Amniotic epithelial cell (primary cell): ENCODE measurements at regions not wholly inside any gene's neighbourhood (a gene's known extent, or its start where the extent isn't known, plus 50 kb on each side); places are given as distances from the start of the nearest gene placed in this dataset.
"Not testable (repeated sequence)": the region's sequence is repeated elsewhere in the genome, so short reads cannot be mapped to it uniquely, and the experiment has no call there.

Source experiments
- DNase-seq: peaks from one replicate; pipeline ENCODE4 v3.0.0-alpha.2; 2010; ENCODE audit warnings: low read depth

GRCh38 chr2:23027396-23027795, 357.6 kb upstream of the KLHL29 start:
- no peak for DNase-seq

DNA sequence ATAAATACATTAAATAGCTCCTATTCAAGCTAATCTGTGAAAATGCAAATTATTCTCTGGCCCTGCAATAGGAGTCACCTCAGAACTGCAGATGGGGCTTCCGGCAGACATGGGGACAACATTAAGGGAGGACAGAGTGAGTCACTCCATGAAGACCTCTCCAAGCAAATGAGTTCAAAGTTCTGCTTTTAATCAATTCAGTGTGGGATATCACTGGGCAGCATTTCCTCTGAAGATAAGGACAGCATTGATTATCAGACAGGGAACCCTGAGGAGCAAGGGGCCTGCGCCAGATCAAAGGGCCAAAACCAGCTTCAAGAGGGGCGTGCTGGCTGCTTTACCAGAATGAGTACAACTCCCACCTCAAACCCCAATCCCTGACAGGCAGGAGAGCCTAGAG, 356.9 kb upstream of the KLHL29 start:
- DNase-seq, result no peak

GRCh38 chr2:23029111-23029510, 355.9 kb upstream of the KLHL29 start:
- DNase-seq, result no peak

GRCh38 chr2:23029951-23030350, 355.0 kb upstream of the KLHL29 start:
- DNase-seq, result no peak

DNA sequence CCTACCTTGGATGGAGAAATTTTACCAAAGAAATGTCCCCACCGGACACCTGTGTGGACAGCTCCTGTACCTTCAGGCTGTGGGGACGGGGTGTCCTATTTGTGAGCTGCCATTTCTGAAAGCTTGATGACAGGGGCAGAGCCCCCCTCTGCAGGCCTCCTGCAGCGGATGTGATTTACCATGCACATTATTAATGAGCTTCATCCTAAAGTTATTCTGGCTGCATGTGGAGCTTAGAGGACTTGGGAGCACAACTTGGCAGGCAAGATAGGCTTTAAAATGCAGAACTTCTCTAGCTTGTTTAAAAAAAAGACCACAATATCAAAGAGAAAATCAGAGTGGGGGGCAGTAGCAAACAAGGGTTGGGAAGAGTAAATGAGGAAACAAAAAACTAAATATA, 350.0 kb upstream of the KLHL29 start:
- DNase-seq, result no peak

GRCh38 chr2:23036629-23037028, 348.4 kb upstream of the KLHL29 start:
- no peak for DNase-seq

- DNase-seq, result no peak
Measured at GRCh38 chr2:23037596-23037995, 347.4 kb upstream of the KLHL29 start.

- no peak for DNase-seq
Measured at GRCh38 chr2:23041443-23041842, 343.5 kb upstream of the KLHL29 start.

GRCh38 chr2:23042216-23042906, 342.6 kb upstream of the KLHL29 start:
- DNase-seq, result no peak

- DNase-seq, result no peak
Measured at GRCh38 chr2:23050388-23050787, 334.6 kb upstream of the KLHL29 start.

GRCh38 chr2:23053601-23054000, 331.4 kb upstream of the KLHL29 start:
- no peak for DNase-seq

DNA sequence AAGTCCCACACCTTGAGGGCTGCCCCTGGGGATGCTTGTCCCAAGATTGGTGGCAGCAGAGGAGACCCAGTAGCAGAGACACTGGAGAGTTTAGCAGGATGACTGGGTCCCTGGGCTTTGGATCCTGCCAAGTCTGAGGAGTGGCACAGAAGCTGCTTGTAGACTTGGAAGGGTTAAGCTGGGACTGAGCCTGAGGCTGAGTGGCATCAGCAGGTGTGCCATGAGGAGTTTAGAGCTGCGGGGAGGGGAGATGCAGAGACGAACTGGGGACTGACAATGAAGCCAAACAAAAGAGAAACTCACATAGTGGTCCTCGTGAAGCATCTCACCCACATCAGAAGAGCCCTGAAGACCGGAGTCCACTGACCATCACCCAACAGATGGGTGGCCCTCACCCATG, 329.7 kb upstream of the KLHL29 start:
- DNase-seq, result no peak

GRCh38 chr2:23056846-23057245, 328.1 kb upstream of the KLHL29 start:
- not testable (repeated sequence) for DNase-seq

- no peak for DNase-seq
Measured at GRCh38 chr2:23058435-23058834, 326.5 kb upstream of the KLHL29 start.

DNA sequence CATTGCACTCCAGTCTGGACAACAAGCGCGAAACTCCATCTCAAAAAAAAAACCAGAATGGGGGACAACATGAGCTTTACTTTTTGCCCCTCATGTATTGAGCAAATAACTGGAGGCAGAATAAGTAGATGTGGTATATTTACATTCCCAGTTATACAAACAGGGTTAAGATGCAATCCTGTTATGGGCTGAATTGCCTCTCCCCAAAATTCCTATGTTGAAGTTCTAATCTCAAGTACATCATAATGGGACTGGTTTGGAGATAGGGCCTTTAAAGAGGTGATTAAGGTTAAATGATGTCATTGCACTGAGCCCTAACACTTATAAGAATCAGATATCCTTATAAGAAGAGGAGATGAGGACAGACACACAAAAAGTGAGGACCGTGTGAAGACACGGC, 319.8 kb upstream of the KLHL29 start:
- no peak for DNase-seq

- DNase-seq, result no peak
Measured at GRCh38 chr2:23065936-23066335, 319.0 kb upstream of the KLHL29 start.

DNA sequence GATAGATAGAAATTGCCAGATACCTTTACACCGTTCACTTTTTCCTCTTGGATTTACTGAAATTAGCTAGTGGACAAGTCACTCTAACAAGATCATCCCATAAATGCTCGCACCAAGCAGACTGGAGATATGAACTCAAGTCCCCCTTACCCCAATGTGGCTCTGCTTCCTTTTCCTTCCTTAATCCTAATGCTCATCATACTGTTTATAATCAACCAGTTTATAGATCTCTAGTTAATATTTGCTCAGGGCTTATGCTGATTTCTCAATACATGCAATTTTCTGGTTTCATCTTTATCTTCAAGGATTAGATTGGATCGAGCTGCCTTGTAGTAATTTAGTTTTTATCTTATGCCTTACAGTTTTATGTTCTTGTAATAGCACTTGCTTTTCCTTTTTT, 318.3 kb upstream of the KLHL29 start:
- no peak for DNase-seq

GRCh38 chr2:23069156-23069555, 315.8 kb upstream of the KLHL29 start:
- DNase-seq, result no peak

GRCh38 chr2:23069923-23070322, 315.1 kb upstream of the KLHL29 start:
- DNase-seq, result no peak

DNA sequence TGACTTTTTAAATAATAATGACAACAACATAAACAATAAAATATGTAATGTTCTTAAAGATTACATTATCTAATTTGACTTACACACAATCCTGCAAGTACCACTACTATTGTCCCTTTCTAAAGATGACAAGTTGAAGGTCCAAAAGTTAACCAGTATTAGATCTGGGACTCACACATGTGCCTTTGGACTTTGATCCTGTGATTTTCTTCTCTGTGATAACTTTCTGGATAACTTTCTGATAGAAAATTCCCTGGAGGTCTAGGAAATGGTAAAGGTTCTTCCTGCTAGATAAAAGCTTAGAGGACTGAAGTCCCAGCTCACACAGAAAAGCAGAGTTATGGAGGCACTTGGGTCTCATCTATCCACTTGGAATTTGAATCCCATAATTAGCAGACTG, 311.9 kb upstream of the KLHL29 start:
- DNase-seq, result no peak

DNA sequence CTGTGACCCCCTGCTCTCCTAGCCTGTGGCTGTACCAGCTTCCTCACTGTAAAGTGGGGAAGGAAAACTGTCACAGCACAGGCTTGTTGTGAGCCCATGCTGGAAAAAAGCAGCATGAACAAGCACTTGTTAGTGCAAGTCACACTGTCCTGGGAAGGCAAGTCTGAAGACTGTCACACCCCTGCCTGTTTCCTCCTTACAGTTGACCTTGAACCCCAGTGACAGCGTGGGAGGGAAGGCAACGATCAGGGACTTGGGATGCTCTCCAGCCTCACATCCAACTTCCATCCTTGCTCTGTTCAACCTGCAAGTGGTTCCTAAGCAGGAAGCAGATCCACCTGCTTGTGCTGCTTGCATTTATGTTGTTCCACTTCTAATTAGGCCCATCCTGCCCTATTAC, 311.3 kb upstream of the KLHL29 start:
- no peak for DNase-seq

DNA sequence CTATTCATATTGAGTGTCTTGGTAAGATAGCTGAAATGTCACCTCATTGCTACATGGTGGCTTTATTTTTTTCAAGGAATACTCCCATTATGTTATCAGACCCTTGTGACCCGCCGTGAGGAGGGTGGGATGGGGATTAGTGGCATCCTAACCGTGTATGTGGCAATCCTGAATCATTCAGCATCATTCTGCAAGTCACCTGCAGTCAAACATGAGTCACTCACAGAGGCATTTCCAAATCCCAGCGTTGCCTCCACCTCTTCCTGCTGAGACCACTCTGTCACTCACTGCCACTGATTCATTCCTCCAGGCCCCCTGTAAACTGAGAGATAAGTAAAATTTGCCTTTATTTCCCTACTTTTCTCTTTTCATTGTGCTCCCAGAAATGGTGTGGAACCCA, 307.4 kb upstream of the KLHL29 start:
- DNase-seq, result no peak

DNA sequence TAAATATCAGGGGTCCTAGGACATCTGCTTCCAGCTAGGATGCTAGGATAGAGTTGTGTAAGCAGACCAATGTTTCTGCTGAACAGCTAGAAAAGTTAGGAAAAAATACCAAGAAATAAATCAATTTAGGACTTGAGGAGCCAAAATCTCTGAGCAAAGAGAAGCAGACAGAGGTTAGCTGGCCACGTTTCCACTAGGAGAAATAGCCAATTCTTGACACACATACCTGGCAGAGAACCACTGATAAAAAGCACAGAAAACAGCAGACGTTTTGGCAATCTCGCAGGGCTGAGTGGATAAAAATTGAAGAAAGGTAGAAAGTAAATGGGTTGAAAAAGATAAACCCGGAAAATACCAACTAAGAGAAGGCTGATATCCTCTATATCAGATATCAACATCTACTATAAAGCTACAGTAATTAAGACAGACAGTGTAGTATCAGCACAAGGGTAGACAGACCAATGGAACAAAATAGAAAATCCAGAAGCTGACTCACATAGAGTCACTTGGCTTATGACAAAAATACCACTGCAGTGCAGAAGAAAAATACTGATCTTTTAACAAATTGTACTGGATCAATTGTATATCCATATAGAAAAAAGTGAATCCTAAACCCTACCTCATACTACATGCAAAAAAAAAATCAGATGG, 306.1 kb upstream of the KLHL29 start:
- DNase-seq, result no peak

GRCh38 chr2:23083966-23084365, 301.0 kb upstream of the KLHL29 start:
- no peak for DNase-seq
